ENCODE measurements at regions not wholly inside any gene's neighbourhood (a gene's known extent, or its start where the extent isn't known, plus 50 kb on each side); places are given as distances from the start of the nearest gene placed in this dataset.
"Not testable (repeated sequence)": the region's sequence is repeated elsewhere in the genome, so short reads cannot be mapped to it uniquely, and the experiment has no call there.

GRCh38 chr6:27141529-27142015 is 105.9 kb upstream of the PRSS16 start:
- in situ Hi-C loops (cut with MboI; ENCODE audit: low pct_unique_long_range_greater_than_20kb, low sequenced_read_pairs): loop anchor here (25.0 kb wide), 2 partner anchors 954 to 1104 kb away; a partner anchor contains a TSS
- DNase-seq: no peak

GRCh38 chr6:27143020-27143388 is 104.5 kb upstream of the PRSS16 start:
- in situ Hi-C loops (cut with MboI; ENCODE audit: low pct_unique_long_range_greater_than_20kb, low sequenced_read_pairs): loop anchor here (25.0 kb wide), 2 partner anchors 956 to 1106 kb away; a partner anchor contains a TSS
- not testable (repeated sequence) for DNase-seq

GRCh38 chr6:27143474-27144026 is 104.0 kb upstream of the PRSS16 start:
- in situ Hi-C loops (cut with MboI; ENCODE audit: low pct_unique_long_range_greater_than_20kb, low sequenced_read_pairs): loop anchor here (25.0 kb wide), 2 partner anchors 956 to 1106 kb away; a partner anchor contains a TSS
- no peak for DNase-seq

GRCh38 chr6:27144740-27145079 is 102.8 kb upstream of the PRSS16 start:
- in situ Hi-C loops (cut with MboI; ENCODE audit: low pct_unique_long_range_greater_than_20kb, low sequenced_read_pairs): loop anchor here (25.0 kb wide), 2 partner anchors 957 to 1107 kb away; a partner anchor contains a TSS
- peak; percentile 20 for DNase-seq

- in situ Hi-C loops (cut with MboI; ENCODE audit: low pct_unique_long_range_greater_than_20kb, low sequenced_read_pairs): loop anchor here (25.0 kb wide), 2 partner anchors 959 to 1109 kb away; a partner anchor contains a TSS
- DNase-seq: peak; percentile 92
Measured at GRCh38 chr6:27145731-27146455, 101.6 kb upstream of the PRSS16 start.

GRCh38 chr6:27146456-27146705 is 101.1 kb upstream of the PRSS16 start:
- in situ Hi-C loops (cut with MboI; ENCODE audit: low pct_unique_long_range_greater_than_20kb, low sequenced_read_pairs): loop anchor here (25.0 kb wide), 2 partner anchors 959 to 1109 kb away; a partner anchor contains a TSS
- not testable (repeated sequence) for DNase-seq

- peak; percentile 99 for DNase-seq
- in situ Hi-C loops (cut with MboI; ENCODE audit: low pct_unique_long_range_greater_than_20kb, low sequenced_read_pairs): loop anchor here (25.0 kb wide), 2 partner anchors 960 to 1110 kb away; a partner anchor contains a TSS
Measured at GRCh38 chr6:27146706-27147505, 100.6 kb upstream of the PRSS16 start.

GRCh38 chr6:27148404-27148795 is 99.1 kb upstream of the PRSS16 start:
- in situ Hi-C loops (cut with MboI; ENCODE audit: low pct_unique_long_range_greater_than_20kb, low sequenced_read_pairs): loop anchor here (25.0 kb wide), 2 partner anchors 961 to 1111 kb away; a partner anchor contains a TSS
- DNase-seq: peak; percentile 51

GRCh38 chr6:27149150-27149549 is 98.4 kb upstream of the PRSS16 start:
- peak; percentile 37 for DNase-seq
- in situ Hi-C loops (cut with MboI; ENCODE audit: low pct_unique_long_range_greater_than_20kb, low sequenced_read_pairs): loop anchor here (25.0 kb wide), 2 partner anchors 962 to 1112 kb away; a partner anchor contains a TSS

- no peak for DNase-seq
- in situ Hi-C loops (cut with MboI; ENCODE audit: low pct_unique_long_range_greater_than_20kb, low sequenced_read_pairs): loop anchor here (25.0 kb wide), 1 partner anchor 658 kb away; a partner anchor contains a TSS
Measured at GRCh38 chr6:27154696-27155095, 92.8 kb upstream of the PRSS16 start.

- in situ Hi-C loops (cut with MboI; ENCODE audit: low pct_unique_long_range_greater_than_20kb, low sequenced_read_pairs): loop anchor here (25.0 kb wide), 1 partner anchor 655 kb away; a partner anchor contains a TSS
- peak; percentile 38 for DNase-seq
Measured at GRCh38 chr6:27156874-27157458, 90.5 kb upstream of the PRSS16 start.

- peak; percentile 82 for DNase-seq
- in situ Hi-C loops (cut with MboI; ENCODE audit: low pct_unique_long_range_greater_than_20kb, low sequenced_read_pairs): loop anchor here (25.0 kb wide), 1 partner anchor 655 kb away; a partner anchor contains a TSS
Measured at GRCh38 chr6:27157459-27158315, 89.8 kb upstream of the PRSS16 start.

- in situ Hi-C loops (cut with MboI; ENCODE audit: low pct_unique_long_range_greater_than_20kb, low sequenced_read_pairs): loop anchor here (25.0 kb wide), 1 partner anchor 654 kb away; a partner anchor contains a TSS
- no peak for DNase-seq
Measured at GRCh38 chr6:27158316-27158643, 89.2 kb upstream of the PRSS16 start.

- in situ Hi-C loops (cut with MboI; ENCODE audit: low pct_unique_long_range_greater_than_20kb, low sequenced_read_pairs): loop anchor here (25.0 kb wide), 1 partner anchor 653 kb away; a partner anchor contains a TSS
- no peak for DNase-seq
Measured at GRCh38 chr6:27159725-27160124, 87.8 kb upstream of the PRSS16 start.

- in situ Hi-C loops (cut with MboI; ENCODE audit: low pct_unique_long_range_greater_than_20kb, low sequenced_read_pairs): loop anchor here (25.0 kb wide), 1 partner anchor 651 kb away; a partner anchor contains a TSS
- DNase-seq: no peak
Measured at GRCh38 chr6:27161115-27161514, 86.4 kb upstream of the PRSS16 start.

- DNase-seq: no peak
- in situ Hi-C loops (cut with MboI; ENCODE audit: low pct_unique_long_range_greater_than_20kb, low sequenced_read_pairs): loop anchor here (25.0 kb wide), 1 partner anchor 651 kb away; a partner anchor contains a TSS
Measured at GRCh38 chr6:27161603-27161945, 85.9 kb upstream of the PRSS16 start.

GRCh38 chr6:27161946-27162603 is 85.4 kb upstream of the PRSS16 start:
- in situ Hi-C loops (cut with MboI; ENCODE audit: low pct_unique_long_range_greater_than_20kb, low sequenced_read_pairs): loop anchor here (25.0 kb wide), 1 partner anchor 650 kb away; a partner anchor contains a TSS
- peak; percentile 79 for DNase-seq

GRCh38 chr6:27163834-27164233 is 83.7 kb upstream of the PRSS16 start:
- in situ Hi-C loops (cut with MboI; ENCODE audit: low pct_unique_long_range_greater_than_20kb, low sequenced_read_pairs): loop anchor here (25.0 kb wide), 1 partner anchor 648 kb away; a partner anchor contains a TSS
- DNase-seq: peak; percentile 43

All from KBM-7 (cell line).